Endothelial cell of umbilical vein (primary cell): ENCODE measurements at regions not wholly inside any gene's neighbourhood (a gene's known extent, or its start where the extent isn't known, plus 50 kb on each side); places are given as distances from the start of the nearest gene placed in this dataset.

Experiments used
- BruUV-seq: library from RNA; stranded (reverse); fragments of 400-500 nt; replicated peaks from 2 replicates; lab custom pipeline; 2021; lab: Mats Ljungman, UMichigan
- CTCF ChIA-PET: fragments of 300-600, 350-600 bp; sonication (Branson Sonifier 250); formaldehyde crosslinking; loops from one replicate; lab custom pipeline; 2021; ENCODE audit warnings: antibody characterized with exemption, inconsistent platforms; lab: Charles Lee
- POLR2A ChIA-PET: fragments of 300-600, 350-600 bp; sonication (Branson Sonifier 250); formaldehyde crosslinking; loops from one replicate; lab custom pipeline; 2021; ENCODE audit warnings: antibody characterized with exemption, inconsistent platforms; lab: Charles Lee
- DNase-seq: peaks from one replicate; pipeline ENCODE4 v3.0.0-alpha.2; 2011; ENCODE audit warnings: low read depth, low spot score
- FAIRE-seq: peaks from 2 replicates; lab custom pipeline; 2011; peaks lifted over from hg19 to GRCh38; lab: Jason Lieb, UNC
- H2AFZ ChIP-seq: 2 replicates; pipeline ENCODE4 v1.6.0; 2012; ENCODE audit warnings: low read depth, low read length, control low read depth, inconsistent platforms
- H3K27ac ChIP-seq: 2 replicates; pipeline ENCODE4 v1.5.1; 2011; ENCODE audit warnings: low read depth, mild to moderate bottlenecking, control low read depth, low read length, moderate library complexity; ENCODE audit not compliant: insufficient read depth
- H3K27me3 ChIP-seq, 2 experiments: 2 replicates each; pipeline versions ENCODE4 v1.6.0 to v1.6.1; 2011; ENCODE audit warnings: low read length in 2 of 2, mixed read lengths in 1 of 2; ENCODE audit not compliant: control insufficient read depth in 2 of 2, insufficient read depth in 2 of 2
- H3K36me3 ChIP-seq, 2 experiments: 2 replicates in 1 of 2; 3 replicates in 1 of 2; pipeline ENCODE4 v1.5.1; 2011; ENCODE audit warnings: low read length in 2 of 2, mild to moderate bottlenecking in 1 of 2, moderate library complexity in 1 of 2; ENCODE audit not compliant: control insufficient read depth in 2 of 2, insufficient read depth in 2 of 2; ENCODE audit errors: extremely low read depth in 1 of 2
- H3K4me1 ChIP-seq: 3 replicates; pipeline ENCODE4 v1.5.1; 2011; ENCODE audit warnings: mild to moderate bottlenecking, low read length; ENCODE audit not compliant: control insufficient read depth, insufficient read depth; ENCODE audit errors: extremely low read depth
- H3K4me2 ChIP-seq: 2 replicates; pipeline ENCODE4 v1.6.1; 2011; ENCODE audit warnings: low read length, control low read depth, mixed read lengths; ENCODE audit not compliant: insufficient read depth
- H3K4me3 ChIP-seq, 3 experiments: fragments of 200-600 bp in 1 of 3; sonication (generic), shearing (Covaris generic) in 1 of 3; replicated peaks in 1 of 3; 2 replicates each; pipeline ENCODE4 v1.5.1; 2011 to 2016; ENCODE audit warnings: control low read depth in 3 of 3, low read length in 3 of 3, mild to moderate bottlenecking in 2 of 3, inconsistent platforms in 1 of 3, low read depth in 1 of 3, moderate library complexity in 1 of 3; ENCODE audit not compliant: insufficient read depth in 1 of 3
- H3K79me2 ChIP-seq: 2 replicates; pipeline ENCODE4 v1.6.0; 2012; ENCODE audit warnings: low read length, inconsistent platforms; ENCODE audit not compliant: control insufficient read depth, insufficient read depth
- H3K9ac ChIP-seq: replicated peaks from 2 replicates; pipeline ENCODE3; 2011; ENCODE audit warnings: low read length, control low read depth; ENCODE audit not compliant: insufficient read depth; ENCODE audit errors: extremely low read depth
- H3K9me1 ChIP-seq: replicated peaks from 3 replicates; pipeline ENCODE4 v1.6.0; 2011; ENCODE audit warnings: mild to moderate bottlenecking, low read length; ENCODE audit not compliant: control insufficient read depth, insufficient read depth; ENCODE audit errors: extremely low read depth
- H3K9me3 ChIP-seq: replicated peaks from 2 replicates; pipeline ENCODE4 v1.5.1; 2012; ENCODE audit warnings: low read length, inconsistent platforms; ENCODE audit not compliant: control insufficient read depth, insufficient read depth
- H4K20me1 ChIP-seq: replicated peaks from 2 replicates; pipeline ENCODE3; 2011; ENCODE audit warnings: mild to moderate bottlenecking, low read length; ENCODE audit not compliant: control insufficient read depth, insufficient read depth; ENCODE audit errors: extremely low read depth
- CTCF ChIP-seq, 2 donors: IDR thresholded peaks; 1 replicate in 1 of 2; 2 replicates in 1 of 2; pipeline ENCODE4 v1.5.1; 2011; ENCODE audit warnings: low read length in 2 of 2, mild to moderate bottlenecking in 2 of 2, moderate library complexity in 2 of 2, control low read depth in 1 of 2, inconsistent platforms in 1 of 2, low read depth in 1 of 2; ENCODE audit not compliant: insufficient read depth in 1 of 2; ENCODE audit errors: extremely low read depth in 1 of 2
- EZH2 ChIP-seq: IDR thresholded peaks from 2 replicates; pipeline ENCODE4 v1.6.1; 2012; ENCODE audit warnings: borderline replicate concordance, low read depth, mild to moderate bottlenecking, moderate library complexity, low read length, inconsistent platforms; ENCODE audit not compliant: severe bottlenecking
- FOS ChIP-seq: IDR thresholded peaks from 2 replicates; pipeline ENCODE4 v1.6.1; 2011; ENCODE audit warnings: mild to moderate bottlenecking, low read length, moderate library complexity, borderline replicate concordance; ENCODE audit not compliant: insufficient read depth
- GATA2 ChIP-seq: IDR thresholded peaks from 2 replicates; pipeline ENCODE4 v1.7.0; 2011; ENCODE audit warnings: low read depth, mild to moderate bottlenecking, moderate library complexity, mixed read lengths, low read length; ENCODE audit not compliant: insufficient read length, insufficient read depth
- JUN ChIP-seq: IDR thresholded peaks from 2 replicates; pipeline ENCODE4 v1.6.1; 2011; ENCODE audit warnings: borderline replicate concordance, low read depth; ENCODE audit not compliant: insufficient read length, insufficient read depth
- MAX ChIP-seq: IDR thresholded peaks from 2 replicates; pipeline ENCODE4 v1.6.1; 2011; ENCODE audit not compliant: insufficient read depth, insufficient read length
- MYC ChIP-seq: IDR thresholded peaks from one replicate; pipeline ENCODE4 v1.6.1; 2011; ENCODE audit warnings: mild to moderate bottlenecking, low read depth, low read length
- POLR2A ChIP-seq: IDR thresholded peaks from 2 replicates; pipeline ENCODE4 v1.6.1; 2012; ENCODE audit warnings: low read depth, mild to moderate bottlenecking, control low read depth, low read length
- POLR2AphosphoS5 ChIP-seq: IDR thresholded peaks from 2 replicates; pipeline ENCODE4 v1.6.1; 2012; ENCODE audit warnings: low read depth, mild to moderate bottlenecking, control low read depth, low read length, moderate library complexity; ENCODE audit not compliant: insufficient read depth
- dilution Hi-C: fragments of 300-500 bp; cut with MboI; formaldehyde crosslinking; loops from one replicate; pipeline ENCODE4 v1.15.0; 2019; ENCODE audit warnings: low sequenced_read_pairs; ENCODE audit not compliant: extremely low pct_ligation_motif_present
- intact Hi-C: fragments of 100-400 bp; cut with micrococcal nuclease; formaldehyde crosslinking; loops from one replicate; pipeline ENCODE4 v1.10.0; 2022

- TF ChIP-seq GATA2 (no peak), POLR2AphosphoS5 (no peak), FOS (no peak), MYC (no peak), POLR2A (no peak), JUN (no peak), EZH2 (no peak), CTCF (IDR thresholded peaks at IDR 0.05; ENCODE audit: extremely low read depth in 1 of 2, insufficient read depth in 1 of 2, low read depth in 1 of 2, low read length in 2 of 2) (no peak), MAX (no peak)
- Histone ChIP-seq H3K9me3 (peaks cover 2% of the 10 kb centered on the region), H3K27ac (no peak overlapping the region), H3K36me3 (no peaks in the 10 kb centered on the region), H3K4me2 (no peak overlapping the region), H4K20me1 (no peaks in the 10 kb centered on the region), H3K9me1 (no peaks in the 10 kb centered on the region), H2AFZ (no peak overlapping the region), H3K4me1 (no peaks in the 10 kb centered on the region), H3K27me3 (no peaks in the 10 kb centered on the region), H3K9ac (no peak overlapping the region), H3K79me2 (no peaks in the 10 kb centered on the region), H3K4me3 (no peak overlapping the region)
- POLR2A ChIA-PET, result no interaction called here
- CTCF ChIA-PET, result no interaction called here
- BruUV-seq, result no TSS peak
- dilution Hi-C loops (no loop called here), intact Hi-C loops (no loop called here)
- DNase-seq (no peak), FAIRE-seq (no peak)
These were observed 182.6 kb upstream of the THSD7B start for GRCh38 chr2:136582628-136583205.
